HG03159 (cell line): ENCODE measurements at regions not wholly inside any gene's neighbourhood (a gene's known extent, or its start where the extent isn't known, plus 50 kb on each side); places are given as distances from the start of the nearest gene placed in this dataset.

Experiments
- ATAC-seq: cut with Tn5 transposase; IDR thresholded peaks from one replicate; pipeline ENCODE4 v1.9.1; 2021; ENCODE audit warnings: mild to moderate bottlenecking, moderate library complexity; ENCODE audit not compliant: unreplicated experiment

DNA sequence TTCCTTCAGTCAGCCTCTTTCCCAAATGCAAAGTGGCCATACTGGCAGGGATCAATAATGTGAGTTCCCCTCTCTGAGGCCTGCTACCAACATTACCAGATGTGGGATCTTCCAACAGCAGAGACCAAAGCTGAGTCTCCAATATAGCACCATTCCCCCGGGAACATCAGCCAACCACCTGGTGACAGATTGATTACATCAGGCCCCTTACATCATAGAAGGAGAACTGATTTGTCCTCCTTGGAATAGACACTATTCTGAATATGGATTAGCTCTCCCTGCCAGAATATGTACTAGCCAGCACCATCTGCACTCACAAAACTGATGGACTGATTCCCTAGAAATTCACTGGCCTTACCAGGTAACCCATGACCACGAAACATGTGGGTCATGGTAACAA, 61.9 kb upstream of the CARMIL1 start:
- no peak for ATAC-seq

DNA sequence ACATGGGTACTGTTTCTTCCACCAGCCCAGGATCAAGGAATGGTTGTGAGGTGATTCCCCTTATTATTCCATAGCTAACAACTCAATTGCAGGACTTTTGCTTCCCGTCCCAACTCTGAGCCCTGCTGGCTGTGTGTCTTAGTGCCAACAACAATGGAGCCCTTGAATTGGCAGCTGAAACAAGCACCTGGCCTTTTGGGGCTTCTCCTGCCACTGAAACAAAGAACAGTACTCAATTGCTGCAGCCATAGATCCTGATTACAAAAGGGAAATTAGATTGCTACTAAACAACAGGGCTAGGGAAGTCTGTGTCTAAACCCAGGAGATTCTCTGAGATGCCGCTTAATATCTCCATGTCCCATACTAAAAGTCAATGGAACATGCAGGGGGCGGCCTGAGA, 61.3 kb upstream of the CARMIL1 start:
- ATAC-seq: no peak

DNA sequence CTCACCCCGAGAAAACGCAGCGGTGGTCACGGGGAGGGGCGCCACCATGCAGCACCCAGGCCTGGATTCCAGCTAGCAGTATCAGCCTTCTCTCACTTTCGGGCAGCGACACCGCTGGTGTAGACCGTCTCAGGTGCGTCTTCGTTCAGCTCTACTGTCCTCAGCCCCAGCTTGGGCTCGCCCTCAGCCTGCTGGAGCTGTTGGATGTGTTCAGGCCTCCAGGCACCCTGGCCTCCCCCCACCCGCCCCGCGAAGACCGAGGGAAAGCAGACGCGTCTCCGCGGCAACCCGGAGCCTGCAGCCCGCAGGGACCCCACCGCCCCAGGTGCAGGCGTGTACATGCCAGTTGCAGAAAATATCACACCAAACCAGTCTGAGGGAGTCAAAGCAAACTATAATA, 60.8 kb upstream of the CARMIL1 start:
- ATAC-seq: no peak

DNA sequence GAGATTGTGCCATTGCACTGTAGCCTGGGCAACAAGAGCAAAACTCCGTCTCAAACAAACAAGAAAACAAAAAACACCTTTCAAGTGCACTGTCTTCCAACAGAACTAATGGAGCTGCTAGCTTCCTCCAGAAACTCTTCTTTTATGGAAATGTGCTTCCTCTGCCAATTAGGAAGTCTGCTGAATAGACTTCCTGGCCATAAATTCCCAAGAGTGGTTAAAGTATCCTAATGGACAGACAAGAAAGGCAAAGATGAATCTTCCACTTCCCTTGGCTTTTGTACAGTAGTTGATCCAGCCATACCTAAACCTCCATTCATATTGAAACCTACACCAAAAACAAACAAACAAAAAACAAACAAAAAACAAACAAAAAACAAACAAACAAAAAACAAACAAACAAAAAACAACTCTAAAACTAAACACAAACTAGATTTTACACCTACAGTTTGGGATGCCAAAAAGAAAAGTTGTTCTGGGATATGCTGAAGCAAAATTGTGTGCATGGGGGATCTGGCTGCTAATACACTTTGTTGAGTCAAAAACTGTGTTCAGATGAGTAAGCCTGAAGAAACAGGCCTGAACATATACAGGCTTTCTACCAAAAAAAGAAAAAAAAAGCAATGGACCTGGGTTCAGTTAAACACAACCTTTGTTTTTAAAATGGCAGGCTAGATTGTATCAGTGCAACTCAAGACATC, 59.8 kb upstream of the CARMIL1 start:
- ATAC-seq: no peak

DNA sequence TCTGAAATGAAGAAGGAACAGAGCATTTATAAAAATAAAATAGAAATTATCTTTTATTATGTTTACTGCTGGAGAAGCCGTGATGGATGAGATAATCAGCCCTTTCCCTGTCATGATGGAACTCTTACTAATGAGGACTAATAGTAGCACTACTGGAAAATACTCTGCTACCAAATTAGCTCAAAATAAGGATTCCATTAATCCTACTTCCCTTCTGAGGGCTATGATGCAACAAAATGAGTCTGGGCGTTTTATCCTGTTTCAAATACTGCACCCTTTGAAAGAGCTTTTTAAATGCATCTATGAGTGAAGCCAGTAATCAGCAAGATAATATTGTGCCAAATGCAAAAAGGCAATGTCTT, 59.3 kb upstream of the CARMIL1 start:
- ATAC-seq: no peak

DNA sequence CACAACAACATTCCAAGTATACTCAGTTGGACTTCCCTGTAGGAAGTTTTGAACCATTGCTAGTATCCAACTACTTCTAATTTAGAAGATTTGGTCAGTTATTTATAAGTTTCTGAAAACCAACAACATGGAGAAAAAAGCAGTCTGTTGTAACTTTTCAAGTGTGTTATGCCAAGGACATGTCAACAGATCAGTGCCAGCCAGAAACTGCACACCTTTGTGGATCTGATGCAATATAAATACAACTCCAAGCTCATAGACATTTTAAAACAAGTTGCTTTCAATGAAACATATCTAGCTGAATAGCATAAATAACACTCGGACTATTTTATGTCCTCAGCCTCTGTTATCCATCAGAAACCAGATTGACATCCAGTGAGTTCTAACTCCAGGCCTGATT, 58.3 kb upstream of the CARMIL1 start:
- no peak for ATAC-seq

DNA sequence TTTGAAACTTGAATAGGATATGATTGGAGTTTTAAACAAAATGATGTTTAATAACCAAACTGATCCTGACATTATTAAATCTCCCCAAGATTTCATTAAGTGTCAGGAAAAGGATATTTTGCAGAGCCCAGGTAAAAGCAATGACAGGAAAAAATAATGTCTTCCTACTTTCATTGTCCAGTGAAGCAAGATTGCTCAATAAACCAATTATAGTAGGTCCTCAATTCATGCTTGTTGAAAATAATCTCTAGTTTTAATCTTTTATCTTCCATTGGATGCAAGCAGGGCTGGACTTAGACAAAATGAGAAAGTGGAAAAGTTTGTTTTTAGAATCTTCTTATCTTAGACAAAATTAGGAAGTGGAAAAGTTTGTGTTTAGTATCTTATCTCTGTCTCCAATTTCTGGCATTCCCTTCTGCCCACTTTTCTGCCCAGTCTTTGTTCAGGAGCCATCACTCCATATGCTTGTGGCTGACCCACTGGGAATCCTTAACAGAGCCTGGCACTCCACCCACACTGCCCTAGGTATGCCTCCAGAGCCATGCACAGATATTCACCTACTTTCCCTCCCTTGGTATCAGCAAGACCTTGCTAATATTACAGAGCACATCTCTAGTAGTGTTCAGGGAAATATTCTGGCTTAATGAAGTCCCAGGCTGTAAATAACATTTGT, 57.0 kb upstream of the CARMIL1 start:
- ATAC-seq: no peak

DNA sequence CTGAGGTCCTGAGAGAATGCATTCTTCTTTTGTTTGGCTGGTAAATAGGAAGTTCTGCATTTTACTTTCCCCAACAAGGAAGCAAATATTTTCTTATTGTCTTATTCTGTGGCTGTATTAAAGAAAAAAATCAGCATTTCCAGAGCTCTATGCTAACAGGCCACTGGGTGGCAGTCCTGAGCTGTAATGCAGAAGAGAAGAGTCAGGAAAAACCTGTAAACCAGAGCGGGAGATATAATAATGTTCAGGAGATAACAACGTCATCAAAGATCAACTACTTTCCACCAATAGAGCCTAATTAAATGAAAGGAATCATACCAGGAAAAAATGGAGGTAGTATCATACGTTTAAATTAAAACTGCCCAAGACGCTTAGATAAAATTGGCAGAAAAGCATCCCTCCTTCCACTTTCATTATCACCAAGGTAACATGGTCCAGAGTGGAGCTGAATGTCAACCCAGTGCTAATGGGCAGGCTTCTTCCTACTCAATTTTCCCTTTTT, 55.6 kb upstream of the CARMIL1 start:
- ATAC-seq: peak; percentile 61

DNA sequence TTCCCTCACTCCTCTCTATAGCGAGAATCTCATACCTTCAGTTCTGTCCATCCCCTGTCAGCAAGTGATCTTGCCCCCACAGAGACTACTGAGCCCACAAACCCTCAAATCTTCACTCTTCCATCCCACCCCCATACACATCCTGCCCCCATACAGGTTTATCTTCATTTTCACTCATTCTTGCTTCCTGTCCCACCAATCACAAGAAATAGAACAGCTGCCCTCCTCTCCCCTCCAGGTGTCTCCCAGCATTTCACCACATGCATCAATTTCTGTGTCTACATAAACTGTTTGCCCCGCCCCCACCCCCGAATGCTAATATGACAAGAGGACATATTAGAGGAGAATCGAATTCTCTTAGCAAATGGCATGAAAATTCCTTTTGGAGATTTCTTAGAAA, 54.9 kb upstream of the CARMIL1 start:
- no peak for ATAC-seq

DNA sequence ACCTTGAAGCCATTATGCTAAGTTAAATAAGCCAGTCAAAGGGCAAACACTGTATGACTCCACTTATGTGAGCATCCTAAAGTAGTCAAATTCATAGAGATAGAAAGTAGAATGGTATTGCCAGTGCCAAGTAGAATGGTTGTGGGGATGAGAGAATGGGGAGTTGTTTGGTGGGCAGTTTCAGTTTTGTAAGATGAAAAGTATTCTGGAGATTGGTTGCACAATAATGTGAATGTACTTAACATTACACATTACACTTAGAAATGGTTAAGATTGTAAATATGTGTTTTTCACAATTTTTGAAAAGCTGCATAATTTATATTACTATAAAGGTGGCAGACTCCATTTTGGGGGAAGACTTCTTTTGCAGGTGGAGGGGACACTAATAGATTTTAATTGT, 51.3 kb upstream of the CARMIL1 start:
- no peak for ATAC-seq
